ENCODE measurements at regions not wholly inside any gene's neighbourhood (a gene's known extent, or its start where the extent isn't known, plus 50 kb on each side); places are given as distances from the start of the nearest gene placed in this dataset.

DNA sequence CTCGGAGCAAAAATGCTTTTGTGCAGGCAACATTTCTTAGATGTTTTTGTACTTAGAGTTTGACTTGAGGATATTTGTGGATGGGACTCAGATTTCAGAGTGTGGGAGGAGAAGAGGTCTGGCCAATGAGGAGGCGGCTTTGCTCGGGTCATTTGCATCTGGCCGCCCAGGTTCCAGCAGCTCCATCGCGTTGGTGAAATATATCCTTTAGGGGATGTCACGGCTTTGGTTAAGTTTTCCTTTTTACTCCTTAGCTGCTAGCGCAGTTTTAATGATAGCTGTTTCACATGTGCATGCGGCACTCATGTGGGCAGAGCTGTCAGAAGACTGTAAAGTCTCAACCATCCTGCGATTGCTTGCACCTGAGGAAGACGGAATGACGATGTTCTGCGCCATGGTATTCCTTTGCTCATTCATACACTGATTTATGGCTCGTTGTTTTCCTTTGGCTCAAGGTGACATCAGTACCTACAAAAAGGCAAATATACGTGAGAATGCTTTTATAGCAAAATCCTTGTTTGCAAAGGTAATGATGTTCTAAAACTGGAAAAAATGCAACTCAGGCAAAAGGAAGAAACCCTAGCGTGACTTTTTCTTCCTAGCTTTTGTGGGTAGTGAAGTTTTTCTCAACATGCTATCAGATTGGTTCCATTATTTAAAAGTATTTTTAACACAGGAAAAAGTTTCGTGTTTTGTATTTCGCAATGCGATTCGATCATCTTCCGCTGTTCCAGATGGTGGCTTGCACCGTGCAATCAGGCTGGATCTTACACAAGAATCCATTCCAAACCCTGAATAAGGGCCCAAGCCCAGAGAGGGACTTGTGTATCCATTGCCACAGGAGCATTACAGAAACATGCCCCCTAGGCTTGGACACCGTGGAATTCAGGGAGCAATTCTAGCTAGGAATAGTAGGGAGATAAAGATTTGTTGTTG lies 70.5 kb upstream of the ZNF516 start (continued):
- TF ChIP-seq, protein P1, sequence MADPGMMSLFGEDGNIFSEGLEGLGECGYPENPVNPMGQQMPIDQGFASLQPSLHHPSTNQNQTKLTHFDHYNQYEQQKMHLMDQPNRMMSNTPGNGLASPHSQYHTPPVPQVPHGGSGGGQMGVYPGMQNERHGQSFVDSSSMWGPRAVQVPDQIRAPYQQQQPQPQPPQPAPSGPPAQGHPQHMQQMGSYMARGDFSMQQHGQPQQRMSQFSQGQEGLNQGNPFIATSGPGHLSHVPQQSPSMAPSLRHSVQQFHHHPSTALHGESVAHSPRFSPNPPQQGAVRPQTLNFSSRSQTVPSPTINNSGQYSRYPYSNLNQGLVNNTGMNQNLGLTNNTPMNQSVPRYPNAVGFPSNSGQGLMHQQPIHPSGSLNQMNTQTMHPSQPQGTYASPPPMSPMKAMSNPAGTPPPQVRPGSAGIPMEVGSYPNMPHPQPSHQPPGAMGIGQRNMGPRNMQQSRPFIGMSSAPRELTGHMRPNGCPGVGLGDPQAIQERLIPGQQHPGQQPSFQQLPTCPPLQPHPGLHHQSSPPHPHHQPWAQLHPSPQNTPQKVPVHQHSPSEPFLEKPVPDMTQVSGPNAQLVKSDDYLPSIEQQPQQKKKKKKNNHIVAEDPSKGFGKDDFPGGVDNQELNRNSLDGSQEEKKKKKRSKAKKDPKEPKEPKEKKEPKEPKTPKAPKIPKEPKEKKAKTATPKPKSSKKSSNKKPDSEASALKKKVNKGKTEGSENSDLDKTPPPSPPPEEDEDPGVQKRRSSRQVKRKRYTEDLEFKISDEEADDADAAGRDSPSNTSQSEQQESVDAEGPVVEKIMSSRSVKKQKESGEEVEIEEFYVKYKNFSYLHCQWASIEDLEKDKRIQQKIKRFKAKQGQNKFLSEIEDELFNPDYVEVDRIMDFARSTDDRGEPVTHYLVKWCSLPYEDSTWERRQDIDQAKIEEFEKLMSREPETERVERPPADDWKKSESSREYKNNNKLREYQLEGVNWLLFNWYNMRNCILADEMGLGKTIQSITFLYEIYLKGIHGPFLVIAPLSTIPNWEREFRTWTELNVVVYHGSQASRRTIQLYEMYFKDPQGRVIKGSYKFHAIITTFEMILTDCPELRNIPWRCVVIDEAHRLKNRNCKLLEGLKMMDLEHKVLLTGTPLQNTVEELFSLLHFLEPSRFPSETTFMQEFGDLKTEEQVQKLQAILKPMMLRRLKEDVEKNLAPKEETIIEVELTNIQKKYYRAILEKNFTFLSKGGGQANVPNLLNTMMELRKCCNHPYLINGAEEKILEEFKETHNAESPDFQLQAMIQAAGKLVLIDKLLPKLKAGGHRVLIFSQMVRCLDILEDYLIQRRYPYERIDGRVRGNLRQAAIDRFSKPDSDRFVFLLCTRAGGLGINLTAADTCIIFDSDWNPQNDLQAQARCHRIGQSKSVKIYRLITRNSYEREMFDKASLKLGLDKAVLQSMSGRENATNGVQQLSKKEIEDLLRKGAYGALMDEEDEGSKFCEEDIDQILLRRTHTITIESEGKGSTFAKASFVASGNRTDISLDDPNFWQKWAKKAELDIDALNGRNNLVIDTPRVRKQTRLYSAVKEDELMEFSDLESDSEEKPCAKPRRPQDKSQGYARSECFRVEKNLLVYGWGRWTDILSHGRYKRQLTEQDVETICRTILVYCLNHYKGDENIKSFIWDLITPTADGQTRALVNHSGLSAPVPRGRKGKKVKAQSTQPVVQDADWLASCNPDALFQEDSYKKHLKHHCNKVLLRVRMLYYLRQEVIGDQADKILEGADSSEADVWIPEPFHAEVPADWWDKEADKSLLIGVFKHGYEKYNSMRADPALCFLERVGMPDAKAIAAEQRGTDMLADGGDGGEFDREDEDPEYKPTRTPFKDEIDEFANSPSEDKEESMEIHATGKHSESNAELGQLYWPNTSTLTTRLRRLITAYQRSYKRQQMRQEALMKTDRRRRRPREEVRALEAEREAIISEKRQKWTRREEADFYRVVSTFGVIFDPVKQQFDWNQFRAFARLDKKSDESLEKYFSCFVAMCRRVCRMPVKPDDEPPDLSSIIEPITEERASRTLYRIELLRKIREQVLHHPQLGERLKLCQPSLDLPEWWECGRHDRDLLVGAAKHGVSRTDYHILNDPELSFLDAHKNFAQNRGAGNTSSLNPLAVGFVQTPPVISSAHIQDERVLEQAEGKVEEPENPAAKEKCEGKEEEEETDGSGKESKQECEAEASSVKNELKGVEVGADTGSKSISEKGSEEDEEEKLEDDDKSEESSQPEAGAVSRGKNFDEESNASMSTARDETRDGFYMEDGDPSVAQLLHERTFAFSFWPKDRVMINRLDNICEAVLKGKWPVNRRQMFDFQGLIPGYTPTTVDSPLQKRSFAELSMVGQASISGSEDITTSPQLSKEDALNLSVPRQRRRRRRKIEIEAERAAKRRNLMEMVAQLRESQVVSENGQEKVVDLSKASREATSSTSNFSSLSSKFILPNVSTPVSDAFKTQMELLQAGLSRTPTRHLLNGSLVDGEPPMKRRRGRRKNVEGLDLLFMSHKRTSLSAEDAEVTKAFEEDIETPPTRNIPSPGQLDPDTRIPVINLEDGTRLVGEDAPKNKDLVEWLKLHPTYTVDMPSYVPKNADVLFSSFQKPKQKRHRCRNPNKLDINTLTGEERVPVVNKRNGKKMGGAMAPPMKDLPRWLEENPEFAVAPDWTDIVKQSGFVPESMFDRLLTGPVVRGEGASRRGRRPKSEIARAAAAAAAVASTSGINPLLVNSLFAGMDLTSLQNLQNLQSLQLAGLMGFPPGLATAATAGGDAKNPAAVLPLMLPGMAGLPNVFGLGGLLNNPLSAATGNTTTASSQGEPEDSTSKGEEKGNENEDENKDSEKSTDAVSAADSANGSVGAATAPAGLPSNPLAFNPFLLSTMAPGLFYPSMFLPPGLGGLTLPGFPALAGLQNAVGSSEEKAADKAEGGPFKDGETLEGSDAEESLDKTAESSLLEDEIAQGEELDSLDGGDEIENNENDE (IDR thresholded peaks at IDR 0.05; ENCODE audit: insufficient replicate concordance, low read length): peak; percentile 32

Measured in H1 (cell line).